B cell (primary cell): ENCODE measurements at regions not wholly inside any gene's neighbourhood (a gene's known extent, or its start where the extent isn't known, plus 50 kb on each side); places are given as distances from the start of the nearest gene placed in this dataset.
"Not testable (repeated sequence)": the region's sequence is repeated elsewhere in the genome, so short reads cannot be mapped to it uniquely, and the experiment has no call there.

Source experiments
- ATAC-seq: fragments of 200-7000 bp; cut with Tn5 transposase; one replicate; pipeline ENCODE4 v1.10.0; 2021; ENCODE audit warnings: low read depth, mild to moderate bottlenecking, moderate number of reproducible peaks, moderate library complexity
- CTCF ChIA-PET: fragments of 350-600 bp; sonication (Branson Sonifier 250); formaldehyde crosslinking; loops from one replicate; lab custom pipeline; 2021; ENCODE audit warnings: antibody characterized with exemption, inconsistent platforms; lab: Charles Lee
- POLR2A ChIA-PET: fragments of 350-600 bp; sonication (Branson Sonifier 250); formaldehyde crosslinking; loops from one replicate; lab custom pipeline; 2021; ENCODE audit warnings: antibody characterized with exemption; lab: Charles Lee
- DNase-seq: peaks from one replicate; pipeline ENCODE4 v3.0.0; 2013
- H2AFZ ChIP-seq: 2 replicates; pipeline ENCODE4 v1.6.1; 2012; ENCODE audit warnings: mild to moderate bottlenecking, low read depth, low read length; ENCODE audit not compliant: insufficient read depth, poor library complexity, severe bottlenecking
- H3K27ac ChIP-seq, 2 donors: 1 replicate in 1 of 2; 2 replicates in 1 of 2; pipeline ENCODE4 v1.5.1; 2012 to 2013; ENCODE audit warnings: low read length in 2 of 2, mild to moderate bottlenecking in 2 of 2, moderate library complexity in 1 of 2
- H3K27me3 ChIP-seq, 4 experiments: fragments of 200-600 bp in 1 of 4; sonication (generic) in 1 of 4; replicated peaks in 1 of 4; 1 replicate in 2 of 4; 2 replicates in 2 of 4; pipeline versions ENCODE4 v1.6.1 to v1.7.0; 2013 to 2016; ENCODE audit warnings: low read length in 3 of 4, mild to moderate bottlenecking in 2 of 4, mixed read lengths in 1 of 4, moderate library complexity in 1 of 4; ENCODE audit not compliant: insufficient read depth in 4 of 4, control insufficient read depth in 3 of 4; ENCODE audit errors: control extremely low read depth in 1 of 4
- H3K36me3 ChIP-seq, 2 experiments: replicated peaks in 1 of 2; 1 replicate in 1 of 2; 2 replicates in 1 of 2; pipeline versions ENCODE4 v1.6.1 to v1.7.1; 2013; ENCODE audit warnings: low read length in 1 of 2; ENCODE audit not compliant: insufficient read depth in 2 of 2, control insufficient read depth in 1 of 2; ENCODE audit errors: control extremely low read depth in 1 of 2, extremely low read depth in 1 of 2
- H3K4me1 ChIP-seq, 2 donors: fragments of 200-600 bp in 1 of 2; sonication (generic) in 1 of 2; 1 replicate in 1 of 2; 2 replicates in 1 of 2; pipeline versions ENCODE4 v1.5.1 to v1.6.1; 2013 to 2017; ENCODE audit warnings: low read length in 2 of 2; ENCODE audit not compliant: control insufficient read depth in 2 of 2, insufficient read depth in 2 of 2
- H3K4me2 ChIP-seq: replicated peaks from 2 replicates; pipeline ENCODE3; 2012; ENCODE audit warnings: mild to moderate bottlenecking, low read depth, low read length; ENCODE audit not compliant: poor library complexity, severe bottlenecking
- H3K4me3 ChIP-seq, 5 experiments: fragments of 200-600 bp in 1 of 5; sonication (generic) in 1 of 5; 1 replicate in 3 of 5; 2 replicates in 2 of 5; pipeline versions ENCODE4 v1.5.1 to v1.7.0; 2011 to 2016; ENCODE audit warnings: low read length in 4 of 5, mild to moderate bottlenecking in 4 of 5, low read depth in 2 of 5, control low read depth in 1 of 5, moderate library complexity in 1 of 5; ENCODE audit not compliant: insufficient read depth in 1 of 5; ENCODE audit errors: control extremely low read depth in 1 of 5, extremely low read depth in 1 of 5
- H3K79me2 ChIP-seq: fragments of 200-600 bp; sonication (generic); one replicate; pipeline ENCODE4 v1.6.0; 2016; ENCODE audit warnings: low read length; ENCODE audit not compliant: control insufficient read depth, insufficient read depth
- H3K9ac ChIP-seq: fragments of 200-600 bp; sonication (generic); 2 replicates; pipeline ENCODE4 v1.6.1; 2017; ENCODE audit warnings: mild to moderate bottlenecking, low read length, moderate library complexity
- H3K9me3 ChIP-seq, 3 donors: one replicate each; pipeline versions ENCODE4 v1.6.1 to v1.7.1; 2013; ENCODE audit warnings: low read length in 2 of 3; ENCODE audit not compliant: control insufficient read depth in 2 of 3, insufficient read depth in 1 of 3; ENCODE audit errors: control extremely low read depth in 1 of 3
- H4K20me1 ChIP-seq: 2 replicates; pipeline ENCODE4 v1.6.0; 2012; ENCODE audit warnings: mild to moderate bottlenecking, low read length; ENCODE audit not compliant: insufficient read depth, control insufficient read depth, poor library complexity, severe bottlenecking
- H3K27ac Mint-ChIP-seq: one replicate; pipeline ENCODE4 v1.8.0; 2021; ENCODE audit warnings: mixed read lengths
- H3K27me3 Mint-ChIP-seq: one replicate; pipeline ENCODE4 v1.8.0; 2021; ENCODE audit warnings: mixed read lengths
- H3K4me1 Mint-ChIP-seq: one replicate; pipeline ENCODE4 v1.8.0; 2021; ENCODE audit warnings: mixed read lengths
- H3K4me3 Mint-ChIP-seq: one replicate; pipeline ENCODE4 v1.8.0; 2021; ENCODE audit warnings: mixed read lengths
- H3K9me3 Mint-ChIP-seq: one replicate; pipeline ENCODE4 v1.8.0; 2022; ENCODE audit warnings: mixed read lengths; ENCODE audit not compliant: insufficient read depth
- EZH2 ChIP-seq: IDR thresholded peaks from 2 replicates; pipeline ENCODE4 v1.6.1; 2012; ENCODE audit warnings: borderline replicate concordance, low read depth, mild to moderate bottlenecking, moderate library complexity, low read length; ENCODE audit not compliant: insufficient read depth, poor library complexity, severe bottlenecking
- WGBS: methylation state at CpG from one replicate; pipeline ENCODE4 v1.1.5; 2013; ENCODE audit warnings: missing lambda C conversion rate; ENCODE audit not compliant: insufficient coverage; 5-methylcytosine and 5-hydroxymethylcytosine counted together
- intact Hi-C: fragments of 100-400 bp; cut with micrococcal nuclease; formaldehyde crosslinking; loops from one replicate; pipeline ENCODE4 v1.10.0; 2022
- TF ChIP-seq, protein P1 (sequence below): fragments of 200-600 bp; IDR thresholded peaks from one replicate; pipeline ENCODE4 v1.8.0; 2022; ENCODE audit warnings: antibody characterized with exemption, mild to moderate bottlenecking

DNA sequence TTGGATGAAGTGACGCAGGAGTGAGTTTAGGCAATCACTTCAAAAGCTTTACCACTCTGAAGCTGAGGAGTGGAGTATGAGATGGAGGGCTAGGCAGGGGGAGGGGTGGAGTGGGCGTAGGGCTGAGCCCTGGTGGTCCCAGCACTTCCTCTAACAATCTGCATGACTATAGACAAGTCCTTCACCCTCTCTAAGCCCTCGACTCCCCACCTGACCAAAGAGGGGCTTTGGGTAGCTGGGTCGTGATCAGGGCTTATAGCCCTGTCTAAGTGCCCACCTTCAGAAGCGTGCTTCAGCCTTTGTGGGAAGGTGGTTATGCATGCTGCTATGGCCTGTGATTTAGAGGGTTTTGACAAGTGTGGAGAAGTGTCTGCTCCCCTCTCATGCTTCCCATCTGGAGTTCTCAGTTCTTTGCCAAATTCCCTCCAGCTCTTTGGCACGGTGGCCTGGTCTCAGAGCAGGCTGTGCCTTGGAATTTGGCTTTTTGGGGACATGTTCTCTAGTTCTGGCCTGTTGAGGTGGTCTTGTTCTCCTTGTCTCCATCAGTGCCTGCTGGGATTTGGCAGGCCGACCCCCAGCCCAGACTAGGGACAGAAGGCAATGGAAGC is 53.0 kb downstream of the ACTBL2 start:
- H3K27ac ChIP-seq = no peak overlapping the region
- CTCF ChIA-PET = no interaction called here
- H3K4me1 ChIP-seq = no peaks in the 10 kb centered on the region
- no peaks in the 10 kb centered on the region for H3K79me2 ChIP-seq
- TF ChIP-seq, protein P1, sequence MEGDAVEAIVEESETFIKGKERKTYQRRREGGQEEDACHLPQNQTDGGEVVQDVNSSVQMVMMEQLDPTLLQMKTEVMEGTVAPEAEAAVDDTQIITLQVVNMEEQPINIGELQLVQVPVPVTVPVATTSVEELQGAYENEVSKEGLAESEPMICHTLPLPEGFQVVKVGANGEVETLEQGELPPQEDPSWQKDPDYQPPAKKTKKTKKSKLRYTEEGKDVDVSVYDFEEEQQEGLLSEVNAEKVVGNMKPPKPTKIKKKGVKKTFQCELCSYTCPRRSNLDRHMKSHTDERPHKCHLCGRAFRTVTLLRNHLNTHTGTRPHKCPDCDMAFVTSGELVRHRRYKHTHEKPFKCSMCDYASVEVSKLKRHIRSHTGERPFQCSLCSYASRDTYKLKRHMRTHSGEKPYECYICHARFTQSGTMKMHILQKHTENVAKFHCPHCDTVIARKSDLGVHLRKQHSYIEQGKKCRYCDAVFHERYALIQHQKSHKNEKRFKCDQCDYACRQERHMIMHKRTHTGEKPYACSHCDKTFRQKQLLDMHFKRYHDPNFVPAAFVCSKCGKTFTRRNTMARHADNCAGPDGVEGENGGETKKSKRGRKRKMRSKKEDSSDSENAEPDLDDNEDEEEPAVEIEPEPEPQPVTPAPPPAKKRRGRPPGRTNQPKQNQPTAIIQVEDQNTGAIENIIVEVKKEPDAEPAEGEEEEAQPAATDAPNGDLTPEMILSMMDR = no peak
- TF ChIP-seq EZH2 = no peak
- DNase-seq = no peak
- H3K4me3 ChIP-seq = no peak overlapping the region
- Mint-ChIP-seq H3K4me3 (no peak overlapping the region), H3K27me3 (peaks cover 3% of the 10 kb centered on the region), H3K27ac (no peak overlapping the region), H3K4me1 (no peaks in the 10 kb centered on the region), H3K9me3 (no peaks in the 10 kb centered on the region)
- WGBS = 75% methylated on average over 4 of the region's 7 CpGs
- POLR2A ChIA-PET = no interaction called here
- no peak overlapping the region for H3K9ac ChIP-seq
- no peak for ATAC-seq
- no peaks in the 10 kb centered on the region for H3K36me3 ChIP-seq
- H3K9me3 ChIP-seq = no peaks in the 10 kb centered on the region
- intact Hi-C loops = no loop called here
- no peaks in the 10 kb centered on the region for H4K20me1 ChIP-seq
- H3K4me2 ChIP-seq = no peak overlapping the region
- H3K27me3 ChIP-seq = no peaks in the 10 kb centered on the region
- H2AFZ ChIP-seq = no peak overlapping the region

GRCh38 chr5:57429021-57429420 is 53.6 kb downstream of the ACTBL2 start:
- H3K9ac ChIP-seq, H3K9me3 Mint-ChIP-seq, H3K4me1 ChIP-seq, H3K36me3 ChIP-seq, H3K27me3 Mint-ChIP-seq, H3K27me3 ChIP-seq, H3K79me2 ChIP-seq, H3K9me3 ChIP-seq, H2AFZ ChIP-seq, H3K4me2 ChIP-seq, CTCF ChIA-PET, ATAC-seq, POLR2A ChIA-PET, intact Hi-C loops, DNase-seq, H4K20me1 ChIP-seq, H3K27ac Mint-ChIP-seq, H3K27ac ChIP-seq, H3K4me3 Mint-ChIP-seq, H3K4me1 Mint-ChIP-seq, H3K4me3 ChIP-seq: not testable (repeated sequence)
- WGBS = no CpG with 5 or more reads among the region's 2 CpGs
